Esophagus squamous epithelium (tissue), 4 donors: ENCODE measurements at regions not wholly inside any gene's neighbourhood (a gene's known extent, or its start where the extent isn't known, plus 50 kb on each side); places are given as distances from the start of the nearest gene placed in this dataset.

ENCODE experiments used
- POLR2A ChIP-seq, 4 donors: fragments of 450-650 bp; IDR thresholded peaks; one replicate each; pipeline ENCODE4 v1.6.1; 2017; ENCODE audit warnings: antibody characterized with exemption in 4 of 4, mild to moderate bottlenecking in 4 of 4, moderate library complexity in 3 of 4
- TF ChIP-seq, protein P1 (sequence below), 6 experiments: fragments of 450-650 bp in 4 of 6; fragments of 200-600 bp in 2 of 6; sonication (generic) in 2 of 6; IDR thresholded peaks; one replicate each; pipeline ENCODE4 v1.5.1; 2016 to 2019; ENCODE audit warnings: antibody characterized with exemption in 6 of 6, mild to moderate bottlenecking in 4 of 6, moderate library complexity in 4 of 6

DNA sequence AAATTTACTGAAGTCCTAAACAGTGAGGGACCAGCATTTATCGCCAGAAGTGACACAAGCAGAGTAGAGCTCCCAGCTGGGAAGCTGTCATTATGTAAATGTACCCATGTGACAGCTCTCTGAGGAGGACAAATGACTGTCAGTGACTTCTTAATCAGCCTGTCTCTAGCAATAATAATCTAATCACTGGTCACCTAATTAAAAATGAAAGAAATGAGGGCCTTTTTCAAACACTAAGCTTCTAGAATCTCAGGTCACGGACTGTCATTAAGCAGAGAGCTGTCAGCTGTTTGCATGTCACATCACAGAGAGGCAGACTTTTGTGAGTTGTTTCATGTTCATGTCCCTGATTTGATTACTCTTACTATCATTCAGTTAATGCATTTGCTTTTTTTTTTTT is 77.9 kb upstream of the FBXL17 start:
- TF ChIP-seq, protein P1, sequence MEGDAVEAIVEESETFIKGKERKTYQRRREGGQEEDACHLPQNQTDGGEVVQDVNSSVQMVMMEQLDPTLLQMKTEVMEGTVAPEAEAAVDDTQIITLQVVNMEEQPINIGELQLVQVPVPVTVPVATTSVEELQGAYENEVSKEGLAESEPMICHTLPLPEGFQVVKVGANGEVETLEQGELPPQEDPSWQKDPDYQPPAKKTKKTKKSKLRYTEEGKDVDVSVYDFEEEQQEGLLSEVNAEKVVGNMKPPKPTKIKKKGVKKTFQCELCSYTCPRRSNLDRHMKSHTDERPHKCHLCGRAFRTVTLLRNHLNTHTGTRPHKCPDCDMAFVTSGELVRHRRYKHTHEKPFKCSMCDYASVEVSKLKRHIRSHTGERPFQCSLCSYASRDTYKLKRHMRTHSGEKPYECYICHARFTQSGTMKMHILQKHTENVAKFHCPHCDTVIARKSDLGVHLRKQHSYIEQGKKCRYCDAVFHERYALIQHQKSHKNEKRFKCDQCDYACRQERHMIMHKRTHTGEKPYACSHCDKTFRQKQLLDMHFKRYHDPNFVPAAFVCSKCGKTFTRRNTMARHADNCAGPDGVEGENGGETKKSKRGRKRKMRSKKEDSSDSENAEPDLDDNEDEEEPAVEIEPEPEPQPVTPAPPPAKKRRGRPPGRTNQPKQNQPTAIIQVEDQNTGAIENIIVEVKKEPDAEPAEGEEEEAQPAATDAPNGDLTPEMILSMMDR (IDR thresholded peaks at IDR 0.05), result no peak
- no peak for TF ChIP-seq POLR2A (IDR thresholded peaks at IDR 0.05)
